ENCODE measurements at regions not wholly inside any gene's neighbourhood (a gene's known extent, or its start where the extent isn't known, plus 50 kb on each side); places are given as distances from the start of the nearest gene placed in this dataset.

- intact Hi-C loops (cut with micrococcal nuclease): no loop called here
- ChIA-PET CTCF (no interaction called here), POLR2A (interaction anchor here (0.6 kb wide), 1 partner anchor 1389 kb away, joined by 3 read pairs; no protein-coding TSS in a partner anchor)
- no peak for DNase-seq (ENCODE audit: unreplicated experiment)
- Mint-ChIP-seq H3K36me3 (ENCODE audit: insufficient read depth, unreplicated experiment) (no peaks in the 10 kb centered on the region), H3K27ac (ENCODE audit: low read depth, unreplicated experiment) (no peak overlapping the region), H3K4me3 (ENCODE audit: unreplicated experiment) (no peak overlapping the region), H3K9me3 (ENCODE audit: unreplicated experiment) (peaks cover 8% of the 10 kb centered on the region), H3K27me3 (ENCODE audit: insufficient read depth, unreplicated experiment) (peaks cover 5% of the 10 kb centered on the region), H3K4me1 (ENCODE audit: insufficient read depth, unreplicated experiment) (no peaks in the 10 kb centered on the region)
- BruUV-seq (replicated peaks): no TSS peak
- no peak for TF ChIP-seq CTCF (IDR thresholded peaks at IDR 0.05; ENCODE audit: unreplicated experiment)
These were observed 265.8 kb downstream of the TENT4A start for GRCh38 chr5:6979061-6979460.

- ChIA-PET POLR2A (no interaction called here), CTCF (no interaction called here)
- no peak for TF ChIP-seq CTCF (IDR thresholded peaks at IDR 0.05; ENCODE audit: unreplicated experiment)
- H3K4me3 Mint-ChIP-seq (ENCODE audit: unreplicated experiment): no peak overlapping the region
- peaks cover 27% of the 10 kb centered on the region for H3K27me3 Mint-ChIP-seq (ENCODE audit: insufficient read depth, unreplicated experiment)
- no peaks in the 10 kb centered on the region for H3K36me3 Mint-ChIP-seq (ENCODE audit: insufficient read depth, unreplicated experiment)
- no peak for DNase-seq (ENCODE audit: unreplicated experiment)
- no peak overlapping the region for H3K27ac Mint-ChIP-seq (ENCODE audit: low read depth, unreplicated experiment)
- no TSS peak for BruUV-seq (replicated peaks)
- H3K9me3 Mint-ChIP-seq (ENCODE audit: unreplicated experiment): peaks cover 7% of the 10 kb centered on the region
- intact Hi-C loops (cut with micrococcal nuclease): no loop called here
- H3K4me1 Mint-ChIP-seq (ENCODE audit: insufficient read depth, unreplicated experiment): no peaks in the 10 kb centered on the region
These were observed 276.0 kb downstream of the TENT4A start for GRCh38 chr5:6989230-6989629.

GRCh38 chr5:6994097-6994496, 280.9 kb downstream of the TENT4A start:
- no peak for DNase-seq (ENCODE audit: unreplicated experiment)
- H3K27me3 Mint-ChIP-seq (ENCODE audit: insufficient read depth, unreplicated experiment): peaks cover 32% of the 10 kb centered on the region
- no peaks in the 10 kb centered on the region for H3K36me3 Mint-ChIP-seq (ENCODE audit: insufficient read depth, unreplicated experiment)
- H3K4me1 Mint-ChIP-seq (ENCODE audit: insufficient read depth, unreplicated experiment): no peaks in the 10 kb centered on the region
- ChIA-PET POLR2A (no interaction called here), CTCF (no interaction called here)
- intact Hi-C loops (cut with micrococcal nuclease): no loop called here
- no peak overlapping the region for H3K4me3 Mint-ChIP-seq (ENCODE audit: unreplicated experiment)
- H3K9me3 Mint-ChIP-seq (ENCODE audit: unreplicated experiment): peaks cover 7% of the 10 kb centered on the region
- no peak overlapping the region for H3K27ac Mint-ChIP-seq (ENCODE audit: low read depth, unreplicated experiment)
- no peak for TF ChIP-seq CTCF (IDR thresholded peaks at IDR 0.05; ENCODE audit: unreplicated experiment)
- BruUV-seq (replicated peaks): no TSS peak

- Mint-ChIP-seq H3K4me3 (ENCODE audit: unreplicated experiment) (no peak overlapping the region), H3K36me3 (ENCODE audit: insufficient read depth, unreplicated experiment) (no peaks in the 10 kb centered on the region), H3K27me3 (ENCODE audit: insufficient read depth, unreplicated experiment) (peaks cover 22% of the 10 kb centered on the region), H3K27ac (ENCODE audit: low read depth, unreplicated experiment) (no peak overlapping the region), H3K9me3 (ENCODE audit: unreplicated experiment) (peaks cover 7% of the 10 kb centered on the region), H3K4me1 (ENCODE audit: insufficient read depth, unreplicated experiment) (no peaks in the 10 kb centered on the region)
- BruUV-seq (replicated peaks): no TSS peak
- ChIA-PET POLR2A (no interaction called here), CTCF (interaction anchor here (1.0 kb wide), 1 partner anchor 230 kb away, joined by 3 read pairs; no protein-coding TSS in a partner anchor)
- no peak for DNase-seq (ENCODE audit: unreplicated experiment)
- no peak for TF ChIP-seq CTCF (IDR thresholded peaks at IDR 0.05; ENCODE audit: unreplicated experiment)
- intact Hi-C loops (cut with micrococcal nuclease): no loop called here
These were observed 281.9 kb downstream of the TENT4A start for GRCh38 chr5:6995115-6995514.

Measured in MCF 10A (cell line).